ENCODE measurements at regions not wholly inside any gene's neighbourhood (a gene's known extent, or its start where the extent isn't known, plus 50 kb on each side); places are given as distances from the start of the nearest gene placed in this dataset.

- no peak for DNase-seq (ENCODE audit: low spot score)
Observed at GRCh38 chr12:43015090-43015737, 425.7 kb upstream of the PRICKLE1 start.

- no peak for DNase-seq (ENCODE audit: low spot score)
Observed at GRCh38 chr12:43011383-43011926, 421.9 kb upstream of the PRICKLE1 start.

GRCh38 chr12:43009846-43010240 is 420.3 kb upstream of the PRICKLE1 start:
- DNase-seq (ENCODE audit: low spot score) = no peak

- DNase-seq (ENCODE audit: low spot score) = no peak
Observed at GRCh38 chr12:43008953-43009845, 419.7 kb upstream of the PRICKLE1 start.

GRCh38 chr12:43004908-43005307 is 415.4 kb upstream of the PRICKLE1 start:
- DNase-seq (ENCODE audit: low spot score) = no peak

- DNase-seq (ENCODE audit: low spot score) = no peak
Observed at GRCh38 chr12:43004141-43004540, 414.6 kb upstream of the PRICKLE1 start.

- DNase-seq (ENCODE audit: low spot score) = no peak
Observed at GRCh38 chr12:42996869-42997431, 407.4 kb upstream of the PRICKLE1 start.

- no peak for DNase-seq (ENCODE audit: low spot score)
Observed at GRCh38 chr12:42992826-42993225, 403.3 kb upstream of the PRICKLE1 start.

- no peak for DNase-seq (ENCODE audit: low spot score)
Observed at GRCh38 chr12:42990387-42990786, 400.8 kb upstream of the PRICKLE1 start.

- DNase-seq (ENCODE audit: low spot score) = no peak
Observed at GRCh38 chr12:42987216-42987650, 397.7 kb upstream of the PRICKLE1 start.

- no peak for DNase-seq (ENCODE audit: low spot score)
Observed at GRCh38 chr12:42985506-42985905, 396.0 kb upstream of the PRICKLE1 start.

- DNase-seq (ENCODE audit: low spot score) = no peak
Observed at GRCh38 chr12:42982828-42983227, 393.3 kb upstream of the PRICKLE1 start.

GRCh38 chr12:42981379-42981778 is 391.8 kb upstream of the PRICKLE1 start:
- DNase-seq (ENCODE audit: low spot score) = no peak

- no peak for DNase-seq (ENCODE audit: low spot score)
Observed at GRCh38 chr12:42980441-42980840, 390.9 kb upstream of the PRICKLE1 start.

GRCh38 chr12:42979746-42980145 is 390.2 kb upstream of the PRICKLE1 start:
- no peak for DNase-seq (ENCODE audit: low spot score)

- DNase-seq (ENCODE audit: low spot score) = no peak
Observed at GRCh38 chr12:42978708-42979107, 389.2 kb upstream of the PRICKLE1 start.

- no peak for DNase-seq (ENCODE audit: low spot score)
Observed at GRCh38 chr12:42977451-42978230, 388.1 kb upstream of the PRICKLE1 start.

GRCh38 chr12:42976620-42977019 is 387.1 kb upstream of the PRICKLE1 start:
- no peak for DNase-seq (ENCODE audit: low spot score)

GRCh38 chr12:42976122-42976521 is 386.6 kb upstream of the PRICKLE1 start:
- DNase-seq (ENCODE audit: low spot score) = no peak

- DNase-seq (ENCODE audit: low spot score) = no peak
Observed at GRCh38 chr12:42969355-42969754, 379.8 kb upstream of the PRICKLE1 start.

- DNase-seq (ENCODE audit: low spot score) = no peak
Observed at GRCh38 chr12:42968426-42968825, 378.9 kb upstream of the PRICKLE1 start.

GRCh38 chr12:42967850-42968249 is 378.3 kb upstream of the PRICKLE1 start:
- no peak for DNase-seq (ENCODE audit: low spot score)
